Epithelial cell of prostate (primary cell): ENCODE measurements at regions not wholly inside any gene's neighbourhood (a gene's known extent, or its start where the extent isn't known, plus 50 kb on each side); places are given as distances from the start of the nearest gene placed in this dataset.

Experiments used
- DNase-seq: peaks from one replicate; pipeline ENCODE4 v3.0.0-alpha.2; 2011; ENCODE audit warnings: low read depth, low spot score
- H3K27ac ChIP-seq: fragments of 450-650 bp; 2 replicates; pipeline ENCODE4 v1.5.1; 2017; ENCODE audit warnings: mild to moderate bottlenecking

GRCh38 chr1:56423716-56424115 is 155.6 kb downstream of the PLPP3 start:
- DNase-seq: no peak
- no peak overlapping the region for H3K27ac ChIP-seq

DNA sequence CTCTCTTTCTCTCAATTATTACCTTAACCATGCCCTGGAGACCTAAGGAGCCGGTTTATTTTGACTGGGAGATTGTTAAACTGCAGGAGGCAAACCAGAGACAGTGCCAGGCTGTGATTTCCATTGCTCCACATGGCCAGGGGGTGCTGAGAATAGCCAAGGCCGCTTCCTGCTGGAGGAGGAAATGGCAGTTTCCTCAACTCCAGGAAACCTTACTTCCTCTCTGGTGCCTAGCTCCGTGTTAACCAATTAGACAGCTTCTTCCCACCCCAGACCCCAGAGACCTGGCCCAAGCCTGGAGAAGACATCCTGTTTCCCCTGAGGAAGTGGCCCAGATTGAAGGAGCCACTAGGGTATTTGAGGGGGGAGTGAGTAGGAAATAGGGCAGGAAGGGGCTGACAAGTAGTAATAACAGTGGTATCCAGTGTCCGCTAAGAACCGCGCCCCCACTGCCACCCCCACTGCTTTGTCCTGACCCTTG is 161.2 kb downstream of the PLPP3 start:
- DNase-seq: no peak
- H3K27ac ChIP-seq: no peak overlapping the region

DNA sequence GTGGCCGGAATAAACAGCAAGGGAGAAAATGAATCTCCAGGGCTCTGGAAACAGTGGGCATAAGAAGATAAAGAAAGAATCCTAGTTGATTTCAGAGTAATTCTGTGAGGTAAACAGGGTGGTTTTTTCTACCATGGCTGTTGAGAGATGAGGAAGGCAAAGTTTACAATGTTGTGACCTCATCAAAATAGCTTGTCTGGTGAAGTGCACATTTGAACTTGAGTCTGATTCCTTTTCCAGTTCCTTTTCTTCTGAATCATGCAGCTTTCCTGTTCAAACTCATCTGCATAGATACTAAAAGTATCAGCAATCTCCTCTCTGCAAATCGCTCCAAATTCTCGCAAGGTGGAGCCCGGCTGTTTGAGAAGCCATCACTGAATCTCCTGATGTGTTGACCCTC is 161.7 kb downstream of the PLPP3 start:
- no peak overlapping the region for H3K27ac ChIP-seq
- DNase-seq: no peak

- no peak for DNase-seq
Observed at GRCh38 chr1:56416495-56416894, 162.9 kb downstream of the PLPP3 start.

DNA sequence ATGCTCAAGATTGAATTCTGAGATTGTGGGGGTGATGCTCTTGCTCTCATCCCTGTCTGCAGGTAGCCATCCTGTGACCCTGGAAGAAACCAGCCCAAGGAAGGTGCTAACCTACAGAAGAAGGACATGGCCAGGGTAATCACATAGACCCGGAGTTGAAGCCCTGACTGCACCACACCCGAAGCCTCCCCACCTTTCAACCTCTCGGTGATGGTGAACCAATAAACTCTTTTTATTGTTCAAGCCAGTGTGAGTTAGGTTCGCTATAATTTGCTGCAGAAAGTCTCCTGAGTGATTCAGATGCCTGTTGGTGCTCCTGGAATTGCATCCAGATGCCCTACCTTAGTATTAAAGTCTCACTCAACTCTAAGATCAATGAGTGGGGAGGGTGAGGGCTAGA is 163.6 kb downstream of the PLPP3 start:
- DNase-seq: no peak
- no peak overlapping the region for H3K27ac ChIP-seq

More at GRCh38 chr1:56416495-56416894, 162.9 kb downstream of the PLPP3 start:
- H3K27ac ChIP-seq: no peak overlapping the region

DNA sequence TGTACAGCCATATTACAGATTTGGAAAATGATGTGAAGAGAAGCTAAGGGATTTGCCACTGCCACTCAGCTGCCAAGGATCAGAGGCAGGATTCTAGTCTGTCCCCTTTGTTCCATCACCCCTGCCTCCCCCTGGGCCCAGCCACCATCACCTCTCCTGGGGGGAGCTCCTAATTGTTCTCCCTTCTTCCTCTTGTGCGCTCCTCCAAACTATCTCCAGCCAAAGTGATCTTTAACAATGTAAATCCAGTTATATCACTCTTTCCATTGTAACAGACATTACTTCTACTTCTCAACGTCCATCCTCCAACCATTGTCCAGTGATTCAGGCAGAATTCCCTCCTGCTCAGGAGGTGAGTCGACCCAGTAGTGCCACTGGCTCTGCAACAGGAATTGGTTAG is 164.1 kb downstream of the PLPP3 start:
- no peak overlapping the region for H3K27ac ChIP-seq
- no peak for DNase-seq

DNA sequence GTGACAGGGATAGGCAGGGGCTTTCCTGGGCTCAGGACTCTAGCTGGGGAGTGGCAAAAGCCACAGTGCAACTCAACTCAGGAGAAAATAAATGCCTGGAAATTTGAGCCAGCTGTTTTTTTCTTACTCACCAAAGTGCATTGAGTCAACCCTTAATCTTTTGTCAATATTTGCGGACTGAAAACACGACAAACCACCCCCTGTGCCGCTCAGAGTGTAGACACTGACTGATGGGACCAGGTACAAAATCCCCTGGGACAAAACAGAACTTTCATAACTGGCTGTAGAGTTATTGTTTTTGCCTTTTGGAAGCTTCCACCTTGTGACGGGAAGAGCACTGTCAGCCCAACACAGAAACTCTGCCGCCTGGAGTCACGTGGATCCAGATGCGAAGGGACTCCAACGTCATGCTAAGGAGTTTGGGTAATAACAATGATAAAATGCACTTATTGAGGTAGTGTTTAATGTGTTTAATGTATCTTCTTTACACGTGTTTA is 164.6 kb downstream of the PLPP3 start:
- no peak overlapping the region for H3K27ac ChIP-seq

GRCh38 chr1:56413671-56414199 is 165.6 kb downstream of the PLPP3 start:
- DNase-seq: no peak
- no peak overlapping the region for H3K27ac ChIP-seq

More for the DNA sequence above, 164.6 kb downstream of the PLPP3 start:
- peak; percentile 43 for DNase-seq

GRCh38 chr1:56411484-56412180 is 167.7 kb downstream of the PLPP3 start:
- H3K27ac ChIP-seq: no peak overlapping the region
- no peak for DNase-seq

DNA sequence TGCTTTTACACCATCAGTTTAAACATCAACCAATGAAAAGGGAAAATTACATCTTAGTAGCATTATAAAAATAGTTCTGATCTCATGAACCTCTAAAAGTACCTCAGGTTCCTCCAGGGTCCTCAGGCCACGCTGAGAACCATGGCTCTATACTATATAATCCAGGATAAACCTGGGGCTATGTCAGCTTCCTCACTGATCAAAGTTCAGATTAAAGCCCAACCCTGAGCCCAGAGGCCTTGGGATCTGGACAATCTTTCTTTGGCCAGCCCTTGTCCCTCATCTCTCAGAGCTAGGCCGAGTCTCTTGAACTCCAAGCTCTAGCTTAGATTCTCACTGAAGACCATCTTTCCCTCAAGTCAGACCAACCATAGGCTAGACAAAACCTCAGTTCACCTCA is 168.3 kb downstream of the PLPP3 start:
- H3K27ac ChIP-seq: no peak overlapping the region
- no peak for DNase-seq

DNA sequence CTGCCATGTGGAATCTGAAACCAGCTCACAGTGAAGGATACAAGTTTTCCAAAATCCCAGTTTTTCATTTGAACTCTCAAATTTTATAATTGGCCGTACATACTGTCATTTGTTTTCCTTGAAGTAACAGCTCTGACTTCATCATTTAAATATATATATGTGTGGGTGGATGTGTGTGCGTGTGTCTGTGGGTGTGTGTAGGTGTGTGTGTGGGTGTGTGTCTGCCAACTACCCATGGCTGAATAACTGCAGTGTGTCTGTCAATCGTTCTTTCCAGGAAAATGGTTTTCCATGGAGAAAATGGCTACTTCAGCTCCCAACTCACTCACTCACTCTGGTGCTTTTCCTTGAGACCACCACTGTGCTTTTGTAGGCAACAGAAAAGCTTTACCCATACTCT is 169.0 kb downstream of the PLPP3 start:
- DNase-seq: no peak
- H3K27ac ChIP-seq: no peak overlapping the region

GRCh38 chr1:56409112-56409691 is 170.2 kb downstream of the PLPP3 start:
- DNase-seq: no peak
- no peak overlapping the region for H3K27ac ChIP-seq

DNA sequence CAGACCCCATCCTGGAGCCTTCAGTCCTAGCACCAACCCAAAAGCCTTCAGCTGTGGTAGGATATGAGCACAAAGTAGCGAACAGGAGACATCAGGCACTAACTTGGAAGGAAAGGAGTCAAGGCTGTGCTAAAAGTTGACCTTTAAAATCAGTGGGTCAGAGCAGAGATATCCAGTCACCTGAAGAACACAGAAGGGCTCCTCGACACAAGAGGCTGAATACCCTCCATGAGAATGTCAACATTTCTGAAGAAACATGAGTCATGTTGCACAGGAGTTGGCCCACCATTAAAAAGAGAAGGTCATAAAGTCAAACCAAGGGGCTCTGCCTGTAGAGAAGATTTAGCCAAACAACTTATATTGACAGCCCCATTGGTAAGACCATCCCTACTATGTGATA is 172.5 kb downstream of the PLPP3 start:
- no peak overlapping the region for H3K27ac ChIP-seq
- no peak for DNase-seq

- H3K27ac ChIP-seq: no peak overlapping the region
- no peak for DNase-seq
Observed at GRCh38 chr1:56404561-56405030, 174.8 kb downstream of the PLPP3 start.

GRCh38 chr1:56404066-56404465 is 175.3 kb downstream of the PLPP3 start:
- H3K27ac ChIP-seq: no peak overlapping the region
- DNase-seq: no peak

- peak; percentile 31 for DNase-seq
- no peak overlapping the region for H3K27ac ChIP-seq
Observed at GRCh38 chr1:56403321-56403720, 176.0 kb downstream of the PLPP3 start.

GRCh38 chr1:56401191-56401590 is 178.2 kb downstream of the PLPP3 start:
- no peak for DNase-seq
- no peak overlapping the region for H3K27ac ChIP-seq

DNA sequence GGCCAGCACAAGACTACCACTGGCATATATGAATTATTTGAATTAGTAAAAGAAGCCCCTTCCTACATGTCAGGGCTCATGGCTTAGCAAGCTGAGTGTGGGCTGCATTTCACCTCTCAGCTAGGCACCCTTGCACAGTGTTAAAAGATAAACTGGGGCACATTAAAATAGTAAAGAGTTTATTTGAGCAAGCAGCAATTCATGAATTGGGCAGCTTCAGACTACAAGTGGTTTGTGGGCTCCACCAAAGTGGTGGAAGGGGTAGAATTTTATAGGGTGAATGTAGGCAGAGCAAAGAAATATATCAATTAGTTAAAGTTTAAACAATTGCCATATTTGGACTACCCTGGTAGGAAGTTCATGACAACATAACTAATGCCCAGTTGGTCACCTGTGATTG is 178.8 kb downstream of the PLPP3 start:
- H3K27ac ChIP-seq: no peak overlapping the region
- no peak for DNase-seq

- H3K27ac ChIP-seq: no peak overlapping the region
- DNase-seq: no peak
Observed at GRCh38 chr1:56399795-56400194, 179.6 kb downstream of the PLPP3 start.

DNA sequence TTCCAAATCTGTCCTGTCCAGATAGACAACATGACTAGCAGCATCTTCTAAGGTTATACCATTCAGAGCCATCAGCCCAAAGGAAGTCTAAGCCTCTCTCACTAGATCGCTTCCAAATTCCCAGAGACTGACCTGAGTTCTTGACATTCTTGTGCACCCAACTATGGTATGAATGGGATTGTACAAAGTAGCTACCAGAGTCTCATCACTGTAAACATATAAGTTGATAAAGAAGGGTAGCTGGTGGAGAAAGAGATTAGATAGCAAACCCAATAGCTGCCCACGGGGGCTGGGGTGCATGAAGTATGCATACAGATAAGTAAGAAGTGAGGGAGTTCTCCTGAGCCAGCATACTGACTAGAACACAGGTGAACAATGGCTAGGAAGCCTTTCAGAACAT is 180.0 kb downstream of the PLPP3 start:
- no peak for DNase-seq
- H3K27ac ChIP-seq: no peak overlapping the region

DNA sequence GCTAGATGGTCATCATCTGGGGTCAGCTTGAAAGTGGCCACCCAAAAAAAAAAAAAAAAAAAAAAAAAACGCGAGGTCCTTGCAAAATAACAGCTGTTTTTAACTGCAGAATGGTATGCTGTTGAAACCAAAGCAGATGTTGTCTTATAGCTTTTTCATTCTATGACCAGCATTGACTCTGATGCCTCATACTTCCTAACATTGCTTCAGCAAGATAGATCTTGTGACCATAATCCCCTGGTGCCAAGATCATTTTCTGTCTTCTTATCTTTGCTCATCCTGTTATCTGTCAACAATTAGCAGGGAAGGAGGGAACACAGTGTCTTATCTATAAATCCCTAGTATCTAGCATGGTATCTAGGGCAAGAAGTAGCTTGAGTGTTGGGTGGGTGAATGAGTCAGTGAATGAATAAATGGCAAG is 181.5 kb downstream of the PLPP3 start:
- no peak overlapping the region for H3K27ac ChIP-seq
- DNase-seq: no peak
